K562 (cell line): ENCODE measurements at regions not wholly inside any gene's neighbourhood (a gene's known extent, or its start where the extent isn't known, plus 50 kb on each side); places are given as distances from the start of the nearest gene placed in this dataset.

Source experiments
- ZNF395 ChIP-seq: fragments of 200-800 bp; sonication (Bioruptor generic); IDR thresholded peaks from 2 replicates; pipeline ENCODE4 v1.6.1; 2017; ENCODE audit warnings: missing genetic modification characterization, missing compliant biosample characterization
- TF ChIP-seq, protein P1 (sequence below): IDR thresholded peaks from 2 replicates; pipeline ENCODE4 v1.6.1; 2014; ENCODE audit warnings: antibody characterized with exemption
- TF ChIP-seq, protein P2 (sequence below): fragments of 200-600 bp; sonication (generic); IDR thresholded peaks from one replicate; pipeline ENCODE4 v1.6.1; 2012; ENCODE audit warnings: mild to moderate bottlenecking, low read depth, low read length, inconsistent platforms

- TF ChIP-seq, protein P1, sequence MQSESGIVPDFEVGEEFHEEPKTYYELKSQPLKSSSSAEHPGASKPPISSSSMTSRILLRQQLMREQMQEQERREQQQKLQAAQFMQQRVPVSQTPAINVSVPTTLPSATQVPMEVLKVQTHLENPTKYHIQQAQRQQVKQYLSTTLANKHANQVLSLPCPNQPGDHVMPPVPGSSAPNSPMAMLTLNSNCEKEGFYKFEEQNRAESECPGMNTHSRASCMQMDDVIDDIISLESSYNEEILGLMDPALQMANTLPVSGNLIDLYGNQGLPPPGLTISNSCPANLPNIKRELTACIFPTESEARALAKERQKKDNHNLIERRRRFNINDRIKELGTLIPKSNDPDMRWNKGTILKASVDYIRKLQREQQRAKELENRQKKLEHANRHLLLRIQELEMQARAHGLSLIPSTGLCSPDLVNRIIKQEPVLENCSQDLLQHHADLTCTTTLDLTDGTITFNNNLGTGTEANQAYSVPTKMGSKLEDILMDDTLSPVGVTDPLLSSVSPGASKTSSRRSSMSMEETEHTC: no peak
- TF ChIP-seq ZNF395 (CRISPR knock-in tag): no peak
- TF ChIP-seq, protein P2, sequence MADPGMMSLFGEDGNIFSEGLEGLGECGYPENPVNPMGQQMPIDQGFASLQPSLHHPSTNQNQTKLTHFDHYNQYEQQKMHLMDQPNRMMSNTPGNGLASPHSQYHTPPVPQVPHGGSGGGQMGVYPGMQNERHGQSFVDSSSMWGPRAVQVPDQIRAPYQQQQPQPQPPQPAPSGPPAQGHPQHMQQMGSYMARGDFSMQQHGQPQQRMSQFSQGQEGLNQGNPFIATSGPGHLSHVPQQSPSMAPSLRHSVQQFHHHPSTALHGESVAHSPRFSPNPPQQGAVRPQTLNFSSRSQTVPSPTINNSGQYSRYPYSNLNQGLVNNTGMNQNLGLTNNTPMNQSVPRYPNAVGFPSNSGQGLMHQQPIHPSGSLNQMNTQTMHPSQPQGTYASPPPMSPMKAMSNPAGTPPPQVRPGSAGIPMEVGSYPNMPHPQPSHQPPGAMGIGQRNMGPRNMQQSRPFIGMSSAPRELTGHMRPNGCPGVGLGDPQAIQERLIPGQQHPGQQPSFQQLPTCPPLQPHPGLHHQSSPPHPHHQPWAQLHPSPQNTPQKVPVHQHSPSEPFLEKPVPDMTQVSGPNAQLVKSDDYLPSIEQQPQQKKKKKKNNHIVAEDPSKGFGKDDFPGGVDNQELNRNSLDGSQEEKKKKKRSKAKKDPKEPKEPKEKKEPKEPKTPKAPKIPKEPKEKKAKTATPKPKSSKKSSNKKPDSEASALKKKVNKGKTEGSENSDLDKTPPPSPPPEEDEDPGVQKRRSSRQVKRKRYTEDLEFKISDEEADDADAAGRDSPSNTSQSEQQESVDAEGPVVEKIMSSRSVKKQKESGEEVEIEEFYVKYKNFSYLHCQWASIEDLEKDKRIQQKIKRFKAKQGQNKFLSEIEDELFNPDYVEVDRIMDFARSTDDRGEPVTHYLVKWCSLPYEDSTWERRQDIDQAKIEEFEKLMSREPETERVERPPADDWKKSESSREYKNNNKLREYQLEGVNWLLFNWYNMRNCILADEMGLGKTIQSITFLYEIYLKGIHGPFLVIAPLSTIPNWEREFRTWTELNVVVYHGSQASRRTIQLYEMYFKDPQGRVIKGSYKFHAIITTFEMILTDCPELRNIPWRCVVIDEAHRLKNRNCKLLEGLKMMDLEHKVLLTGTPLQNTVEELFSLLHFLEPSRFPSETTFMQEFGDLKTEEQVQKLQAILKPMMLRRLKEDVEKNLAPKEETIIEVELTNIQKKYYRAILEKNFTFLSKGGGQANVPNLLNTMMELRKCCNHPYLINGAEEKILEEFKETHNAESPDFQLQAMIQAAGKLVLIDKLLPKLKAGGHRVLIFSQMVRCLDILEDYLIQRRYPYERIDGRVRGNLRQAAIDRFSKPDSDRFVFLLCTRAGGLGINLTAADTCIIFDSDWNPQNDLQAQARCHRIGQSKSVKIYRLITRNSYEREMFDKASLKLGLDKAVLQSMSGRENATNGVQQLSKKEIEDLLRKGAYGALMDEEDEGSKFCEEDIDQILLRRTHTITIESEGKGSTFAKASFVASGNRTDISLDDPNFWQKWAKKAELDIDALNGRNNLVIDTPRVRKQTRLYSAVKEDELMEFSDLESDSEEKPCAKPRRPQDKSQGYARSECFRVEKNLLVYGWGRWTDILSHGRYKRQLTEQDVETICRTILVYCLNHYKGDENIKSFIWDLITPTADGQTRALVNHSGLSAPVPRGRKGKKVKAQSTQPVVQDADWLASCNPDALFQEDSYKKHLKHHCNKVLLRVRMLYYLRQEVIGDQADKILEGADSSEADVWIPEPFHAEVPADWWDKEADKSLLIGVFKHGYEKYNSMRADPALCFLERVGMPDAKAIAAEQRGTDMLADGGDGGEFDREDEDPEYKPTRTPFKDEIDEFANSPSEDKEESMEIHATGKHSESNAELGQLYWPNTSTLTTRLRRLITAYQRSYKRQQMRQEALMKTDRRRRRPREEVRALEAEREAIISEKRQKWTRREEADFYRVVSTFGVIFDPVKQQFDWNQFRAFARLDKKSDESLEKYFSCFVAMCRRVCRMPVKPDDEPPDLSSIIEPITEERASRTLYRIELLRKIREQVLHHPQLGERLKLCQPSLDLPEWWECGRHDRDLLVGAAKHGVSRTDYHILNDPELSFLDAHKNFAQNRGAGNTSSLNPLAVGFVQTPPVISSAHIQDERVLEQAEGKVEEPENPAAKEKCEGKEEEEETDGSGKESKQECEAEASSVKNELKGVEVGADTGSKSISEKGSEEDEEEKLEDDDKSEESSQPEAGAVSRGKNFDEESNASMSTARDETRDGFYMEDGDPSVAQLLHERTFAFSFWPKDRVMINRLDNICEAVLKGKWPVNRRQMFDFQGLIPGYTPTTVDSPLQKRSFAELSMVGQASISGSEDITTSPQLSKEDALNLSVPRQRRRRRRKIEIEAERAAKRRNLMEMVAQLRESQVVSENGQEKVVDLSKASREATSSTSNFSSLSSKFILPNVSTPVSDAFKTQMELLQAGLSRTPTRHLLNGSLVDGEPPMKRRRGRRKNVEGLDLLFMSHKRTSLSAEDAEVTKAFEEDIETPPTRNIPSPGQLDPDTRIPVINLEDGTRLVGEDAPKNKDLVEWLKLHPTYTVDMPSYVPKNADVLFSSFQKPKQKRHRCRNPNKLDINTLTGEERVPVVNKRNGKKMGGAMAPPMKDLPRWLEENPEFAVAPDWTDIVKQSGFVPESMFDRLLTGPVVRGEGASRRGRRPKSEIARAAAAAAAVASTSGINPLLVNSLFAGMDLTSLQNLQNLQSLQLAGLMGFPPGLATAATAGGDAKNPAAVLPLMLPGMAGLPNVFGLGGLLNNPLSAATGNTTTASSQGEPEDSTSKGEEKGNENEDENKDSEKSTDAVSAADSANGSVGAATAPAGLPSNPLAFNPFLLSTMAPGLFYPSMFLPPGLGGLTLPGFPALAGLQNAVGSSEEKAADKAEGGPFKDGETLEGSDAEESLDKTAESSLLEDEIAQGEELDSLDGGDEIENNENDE: no peak
These were observed 269.7 kb upstream of the SOX2 start (continued) for GRCh38 chr3:181442066-181442465.
